Tibial nerve (tissue), 4 donors: ENCODE measurements at regions not wholly inside any gene's neighbourhood (a gene's known extent, or its start where the extent isn't known, plus 50 kb on each side); places are given as distances from the start of the nearest gene placed in this dataset.

ENCODE experiments used
- DNase-seq, 2 donors: peaks; one replicate each; pipeline ENCODE4 v3.0.0-alpha.2; 2019; ENCODE audit warnings: low spot score in 2 of 2
- H3K27ac ChIP-seq, 4 donors: fragments of 200-600 bp; sonication (generic) in 3 of 4; one replicate each; pipeline ENCODE4 v1.5.1; 2017 to 2019; ENCODE audit warnings: mild to moderate bottlenecking in 1 of 4
- H3K27me3 ChIP-seq, 2 donors: fragments of 200-600 bp; sonication (generic) in 1 of 2; one replicate each; pipeline versions ENCODE4 v1.5.1 to v1.6.0; 2017 to 2019
- H3K36me3 ChIP-seq, 3 donors: fragments of 200-600 bp; sonication (generic); one replicate each; pipeline ENCODE4 v1.5.1; 2018 to 2019
- H3K4me1 ChIP-seq, 4 donors: fragments of 200-600 bp; sonication (generic) in 3 of 4; one replicate each; pipeline ENCODE4 v1.5.1; 2017 to 2019
- H3K4me3 ChIP-seq, 4 donors: fragments of 200-600 bp; sonication (generic) in 3 of 4; one replicate each; pipeline ENCODE4 v1.5.1; 2017 to 2019; ENCODE audit warnings: mild to moderate bottlenecking in 1 of 4, moderate library complexity in 1 of 4
- H3K9me3 ChIP-seq, 4 donors: fragments of 200-600 bp; sonication (generic) in 3 of 4; one replicate each; pipeline ENCODE4 v1.5.1; 2017 to 2019
- CTCF ChIP-seq, 5 experiments: fragments of 200-600 bp in 3 of 5; fragments of 450-650 bp in 2 of 5; sonication (generic) in 3 of 5; IDR thresholded peaks; one replicate each; pipeline ENCODE4 v1.5.1; 2016 to 2019; ENCODE audit warnings: antibody characterized with exemption in 5 of 5, mild to moderate bottlenecking in 3 of 5, moderate library complexity in 2 of 5
- EP300 ChIP-seq, 2 donors: sonication (generic); formaldehyde crosslinking; IDR thresholded peaks; one replicate each; pipeline ENCODE4 v1.6.1; 2017; ENCODE audit warnings: antibody characterized with exemption in 2 of 2, mild to moderate bottlenecking in 1 of 2
- POLR2A ChIP-seq, 2 donors: fragments of 450-650 bp; IDR thresholded peaks; one replicate each; pipeline ENCODE4 v1.6.1; 2017; ENCODE audit warnings: antibody characterized with exemption in 2 of 2, mild to moderate bottlenecking in 2 of 2, moderate library complexity in 2 of 2
- WGBS, 2 donors: methylation state at CpG; one replicate each; pipeline ENCODE4 v1.1.5; 2018; 5-methylcytosine and 5-hydroxymethylcytosine counted together

GRCh38 chr4:129193357-129194100 lies 97.6 kb downstream of the C4orf33 start:
- no peaks in the 10 kb centered on the region for H3K27me3 ChIP-seq
- H3K4me3 ChIP-seq = no peak overlapping the region
- 52 to 69% methylated on average over 3 of the region's 3 CpGs for WGBS, 2 donors
- H3K4me1 ChIP-seq = no peaks in the 10 kb centered on the region
- no peak overlapping the region for H3K27ac ChIP-seq
- no peaks in the 10 kb centered on the region for H3K9me3 ChIP-seq
- H3K36me3 ChIP-seq = no peaks in the 10 kb centered on the region
- DNase-seq = no peak
- TF ChIP-seq CTCF (IDR thresholded peaks at IDR 0.05) = no peak

DNA sequence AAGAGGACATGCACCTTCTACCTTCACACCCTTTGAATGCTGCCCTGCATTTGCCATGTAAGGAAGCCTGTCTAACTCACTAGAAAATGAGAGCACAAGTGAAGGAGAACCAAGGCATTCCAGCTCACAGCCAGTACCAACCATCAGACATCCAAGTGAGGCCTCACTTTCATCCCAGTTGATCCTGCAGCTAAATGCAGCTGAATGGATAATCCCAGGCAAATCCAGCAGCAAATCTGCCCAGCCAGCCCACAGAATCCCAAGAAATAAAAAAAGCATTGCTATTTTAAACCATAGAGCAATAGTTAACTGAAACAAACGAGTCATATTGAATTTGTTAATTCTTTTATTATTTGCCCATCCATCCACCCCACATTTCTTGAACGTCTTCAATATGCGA lies 112.5 kb downstream of the C4orf33 start:
- no peaks in the 10 kb centered on the region for H3K4me1 ChIP-seq
- no peak for DNase-seq
- WGBS, 2 donors = 83 to 89% methylated on average over 3 of the region's 3 CpGs
- H3K36me3 ChIP-seq = no peaks in the 10 kb centered on the region
- H3K9me3 ChIP-seq = no peaks in the 10 kb centered on the region
- no peak overlapping the region for H3K4me3 ChIP-seq
- H3K27ac ChIP-seq = no peak overlapping the region
- H3K27me3 ChIP-seq = no peaks in the 10 kb centered on the region
- TF ChIP-seq POLR2A (IDR thresholded peaks at IDR 0.05) (no peak), EP300 (IDR thresholded peaks at IDR 0.05) (no peak), CTCF (IDR thresholded peaks at IDR 0.05) (no peak)

GRCh38 chr4:129213692-129214091 lies 117.7 kb downstream of the C4orf33 start:
- DNase-seq = no peak
- Histone ChIP-seq H3K27ac (no peak overlapping the region), H3K9me3 (no peaks in the 10 kb centered on the region), H3K4me1 (no peaks in the 10 kb centered on the region), H3K36me3 (no peaks in the 10 kb centered on the region), H3K27me3 (no peaks in the 10 kb centered on the region), H3K4me3 (no peak overlapping the region)
- WGBS, 2 donors = 74 to 79% methylated on average over 1 of the region's 1 CpG
- TF ChIP-seq POLR2A (IDR thresholded peaks at IDR 0.05) (no peak), CTCF (IDR thresholded peaks at IDR 0.05) (no peak), EP300 (IDR thresholded peaks at IDR 0.05) (no peak)

DNA sequence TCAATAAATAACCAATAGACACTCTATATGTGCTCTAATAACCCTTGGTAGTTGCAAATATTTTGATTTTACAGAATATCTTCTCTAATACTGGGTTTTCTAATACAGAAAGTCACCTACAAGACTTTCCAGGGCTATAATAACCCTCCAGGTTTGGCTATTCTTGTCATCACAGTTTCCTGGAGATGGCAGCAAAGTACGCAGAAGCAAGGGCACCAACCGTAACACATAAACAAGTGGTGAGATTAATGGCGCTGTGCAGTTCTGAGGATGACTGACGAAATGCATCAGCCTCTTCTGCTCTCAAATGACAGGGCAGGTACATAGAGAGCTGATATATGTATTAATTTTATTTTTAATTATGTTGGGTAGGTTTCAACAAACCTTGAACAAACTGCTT lies 122.4 kb downstream of the C4orf33 start:
- Histone ChIP-seq H3K27ac (no peak overlapping the region), H3K27me3 (no peaks in the 10 kb centered on the region), H3K4me3 (no peak overlapping the region), H3K4me1 (no peaks in the 10 kb centered on the region), H3K9me3 (no peaks in the 10 kb centered on the region), H3K36me3 (no peaks in the 10 kb centered on the region)
- no peak for DNase-seq
- TF ChIP-seq POLR2A (IDR thresholded peaks at IDR 0.05) = no peak
- TF ChIP-seq CTCF (IDR thresholded peaks at IDR 0.05) = peak in 2 of 5 experiments; percentile 8 to 13
- WGBS, 2 donors = 35 to 48% methylated on average over 4 of the region's 4 CpGs

DNA sequence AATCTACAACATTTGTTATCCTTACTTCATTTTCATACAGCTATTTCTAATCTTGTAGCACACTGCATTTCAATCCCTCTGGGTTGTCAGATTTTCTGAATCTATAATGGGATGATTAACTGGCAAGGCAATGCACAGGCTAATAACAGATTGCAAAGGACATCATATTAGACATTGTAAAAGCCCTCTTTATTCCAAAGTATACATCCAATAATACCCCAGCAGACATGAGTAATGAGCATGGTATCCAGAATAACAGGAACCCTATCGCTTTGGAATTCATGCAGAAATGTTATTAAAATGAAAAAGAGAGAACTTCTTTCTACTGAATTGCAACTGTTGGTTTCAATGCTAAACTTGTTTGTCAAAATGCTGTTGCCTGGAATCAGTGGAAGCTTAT lies 122.9 kb downstream of the C4orf33 start:
- Histone ChIP-seq H3K9me3 (no peaks in the 10 kb centered on the region), H3K27ac (no peak overlapping the region), H3K36me3 (no peaks in the 10 kb centered on the region), H3K4me3 (no peak overlapping the region), H3K27me3 (no peaks in the 10 kb centered on the region), H3K4me1 (no peaks in the 10 kb centered on the region)
- no peak for DNase-seq
- 44 to 49% methylated on average over 1 of the region's 1 CpG for WGBS, 2 donors
- TF ChIP-seq EP300 (IDR thresholded peaks at IDR 0.05) (no peak), CTCF (IDR thresholded peaks at IDR 0.05) (no peak), POLR2A (IDR thresholded peaks at IDR 0.05) (no peak)
